CD4-positive, alpha-beta memory T cell (primary cell): ENCODE measurements at regions not wholly inside any gene's neighbourhood (a gene's known extent, or its start where the extent isn't known, plus 50 kb on each side); places are given as distances from the start of the nearest gene placed in this dataset.

Experiments
- CTCF ChIA-PET: fragments of 350-600 bp; sonication (Branson Sonifier 250); formaldehyde crosslinking; loops from one replicate; lab custom pipeline; 2021; ENCODE audit warnings: inconsistent platforms; ENCODE audit not compliant: partially characterized antibody; lab: Charles Lee
- POLR2A ChIA-PET: fragments of 350-600 bp; sonication (Branson Sonifier 250); formaldehyde crosslinking; loops from one replicate; lab custom pipeline; 2021; ENCODE audit not compliant: partially characterized antibody; lab: Charles Lee
- DNase-seq, 5 donors: peaks; one replicate each; pipeline versions ENCODE4 v3.0.0 to v3.0.0-alpha.2; 2020 to 2022; ENCODE audit warnings: mixed read lengths in 1 of 5
- H3K27ac ChIP-seq: one replicate; pipeline ENCODE4 v1.7.0; 2013; ENCODE audit warnings: low read depth, low read length
- H3K27me3 ChIP-seq: 2 replicates; pipeline ENCODE4 v1.7.0; 2013; ENCODE audit warnings: mild to moderate bottlenecking, low read length, moderate library complexity; ENCODE audit not compliant: insufficient read depth
- H3K36me3 ChIP-seq: 2 replicates; pipeline ENCODE4 v1.7.0; 2013; ENCODE audit warnings: mild to moderate bottlenecking, low read length, moderate library complexity; ENCODE audit not compliant: insufficient read depth
- H3K4me1 ChIP-seq: 2 replicates; pipeline ENCODE4 v1.7.0; 2013; ENCODE audit warnings: mild to moderate bottlenecking, low read length, moderate library complexity; ENCODE audit not compliant: insufficient read depth
- H3K4me3 ChIP-seq, 2 donors: one replicate each; pipeline ENCODE4 v1.7.0; 2013; ENCODE audit warnings: low read length in 2 of 2, mild to moderate bottlenecking in 1 of 2
- H3K9me3 ChIP-seq, 2 donors: one replicate each; pipeline ENCODE4 v1.7.0; 2013; ENCODE audit warnings: low read length in 2 of 2, control low read depth in 1 of 2; ENCODE audit not compliant: control insufficient read depth in 1 of 2
- H3K27ac Mint-ChIP-seq, 7 donors: one replicate each; pipeline ENCODE4 v1.8.0; 2020 to 2021; ENCODE audit warnings: mixed read lengths in 7 of 7, mild to moderate bottlenecking in 6 of 7, inconsistent platforms in 3 of 7, moderate library complexity in 3 of 7
- H3K27me3 Mint-ChIP-seq, 2 donors: one replicate each; pipeline ENCODE4 v1.8.0; 2020 to 2021; ENCODE audit warnings: mixed read lengths in 2 of 2
- H3K36me3 Mint-ChIP-seq, 2 donors: one replicate each; pipeline ENCODE4 v1.8.0; 2020 to 2021; ENCODE audit warnings: mixed read lengths in 2 of 2, inconsistent platforms in 1 of 2, mild to moderate bottlenecking in 1 of 2
- H3K4me1 Mint-ChIP-seq, 4 donors: one replicate each; pipeline ENCODE4 v1.8.0; 2020 to 2021; ENCODE audit warnings: mixed read lengths in 4 of 4, mild to moderate bottlenecking in 1 of 4
- H3K4me3 Mint-ChIP-seq, 8 donors: one replicate each; pipeline ENCODE4 v1.8.0; 2020 to 2021; ENCODE audit warnings: mixed read lengths in 8 of 8, mild to moderate bottlenecking in 7 of 8, moderate library complexity in 6 of 8, inconsistent platforms in 3 of 8
- H3K9me3 Mint-ChIP-seq, 8 donors: one replicate each; pipeline ENCODE4 v1.8.0; 2020 to 2021; ENCODE audit warnings: mixed read lengths in 8 of 8, mild to moderate bottlenecking in 5 of 8, inconsistent platforms in 3 of 8, moderate library complexity in 1 of 8
- intact Hi-C: fragments of 100-400 bp; cut with micrococcal nuclease; formaldehyde crosslinking; loops from one replicate; pipeline ENCODE4 v1.15.1; 2023

- Histone ChIP-seq H3K27ac (no peak overlapping the region), H3K4me1 (no peaks in the 10 kb centered on the region), H3K4me3 (no peak overlapping the region), H3K36me3 (no peaks in the 10 kb centered on the region), H3K9me3 (no peaks in the 10 kb centered on the region), H3K27me3 (no peaks in the 10 kb centered on the region)
- intact Hi-C loops = no loop called here
- no peaks in the 10 kb centered on the region for H3K36me3 Mint-ChIP-seq
- no peak overlapping the region for H3K4me3 Mint-ChIP-seq
- no peak overlapping the region for H3K27ac Mint-ChIP-seq
- no peaks in the 10 kb centered on the region for H3K4me1 Mint-ChIP-seq
- ChIA-PET POLR2A (no interaction called here), CTCF (no interaction called here)
- DNase-seq = no peak
- H3K9me3 Mint-ChIP-seq = peaks cover 0 to 7% (median 2%) of the 10 kb centered on the region in 8 donors
- no peaks in the 10 kb centered on the region for H3K27me3 Mint-ChIP-seq
These were observed 420.7 kb downstream of the KIF4B start for GRCh38 chr5:155434267-155434666.

GRCh38 chr5:155434681-155435080 lies 421.1 kb downstream of the KIF4B start:
- H3K27me3 Mint-ChIP-seq = no peaks in the 10 kb centered on the region
- H3K9me3 ChIP-seq = no peaks in the 10 kb centered on the region
- ChIA-PET POLR2A (no interaction called here), CTCF (no interaction called here)
- peaks cover 0 to 7% (median 2%) of the 10 kb centered on the region in 8 donors for H3K9me3 Mint-ChIP-seq
- no peaks in the 10 kb centered on the region for H3K36me3 Mint-ChIP-seq
- no peak overlapping the region for H3K27ac Mint-ChIP-seq
- no peaks in the 10 kb centered on the region for H3K4me1 Mint-ChIP-seq
- H3K4me1 ChIP-seq = no peaks in the 10 kb centered on the region
- no peak overlapping the region for H3K4me3 ChIP-seq
- no peaks in the 10 kb centered on the region for H3K27me3 ChIP-seq
- no peak for DNase-seq
- intact Hi-C loops = no loop called here
- H3K36me3 ChIP-seq = no peaks in the 10 kb centered on the region
- H3K4me3 Mint-ChIP-seq = no peak overlapping the region
- no peak overlapping the region for H3K27ac ChIP-seq

DNA sequence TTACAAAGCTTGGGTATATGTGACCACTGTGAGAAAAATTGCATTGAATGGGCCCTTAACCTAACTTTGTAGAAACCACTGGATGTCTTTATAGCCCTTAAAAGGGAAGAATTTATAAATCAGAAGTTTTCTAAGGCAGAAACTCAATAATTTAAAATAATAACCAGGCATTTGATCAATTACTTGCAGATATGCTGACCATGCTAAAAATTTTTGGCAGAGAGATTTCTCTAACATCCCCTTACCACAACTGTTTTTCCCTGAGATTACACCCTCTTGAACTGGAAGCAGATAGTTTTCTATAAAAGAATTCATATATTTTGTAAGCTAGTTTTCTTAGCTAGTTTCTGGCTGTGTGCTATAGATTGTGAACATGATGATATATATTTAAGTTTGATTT lies 428.3 kb downstream of the KIF4B start:
- no peaks in the 10 kb centered on the region for H3K36me3 ChIP-seq
- no peak overlapping the region for H3K27ac Mint-ChIP-seq
- no peaks in the 10 kb centered on the region for H3K9me3 ChIP-seq
- H3K36me3 Mint-ChIP-seq = no peaks in the 10 kb centered on the region
- intact Hi-C loops = no loop called here
- H3K9me3 Mint-ChIP-seq = peaks cover 0 to 6% (median 5%) of the 10 kb centered on the region in 8 donors
- POLR2A ChIA-PET = no interaction called here
- H3K4me3 Mint-ChIP-seq = no peak overlapping the region
- H3K4me3 ChIP-seq = no peak overlapping the region
- CTCF ChIA-PET = no interaction called here
- no peaks in the 10 kb centered on the region for H3K27me3 ChIP-seq
- H3K27me3 Mint-ChIP-seq = no peaks in the 10 kb centered on the region
- H3K4me1 ChIP-seq = no peaks in the 10 kb centered on the region
- no peaks in the 10 kb centered on the region for H3K4me1 Mint-ChIP-seq
- H3K27ac ChIP-seq = no peak overlapping the region
- DNase-seq = no peak

GRCh38 chr5:155451106-155451505 lies 437.6 kb downstream of the KIF4B start:
- H3K4me1 Mint-ChIP-seq = peaks cover 0 to 2% (median 0%) of the 10 kb centered on the region in 4 donors
- Histone ChIP-seq H3K4me3 (no peak overlapping the region), H3K27ac (no peak overlapping the region), H3K4me1 (no peaks in the 10 kb centered on the region), H3K9me3 (no peaks in the 10 kb centered on the region), H3K27me3 (no peaks in the 10 kb centered on the region), H3K36me3 (no peaks in the 10 kb centered on the region)
- H3K36me3 Mint-ChIP-seq = no peaks in the 10 kb centered on the region
- POLR2A ChIA-PET = no interaction called here
- H3K27me3 Mint-ChIP-seq = no peaks in the 10 kb centered on the region
- CTCF ChIA-PET = no interaction called here
- H3K9me3 Mint-ChIP-seq = peaks cover 0 to 14% (median 2%) of the 10 kb centered on the region in 8 donors
- DNase-seq = no peak
- H3K4me3 Mint-ChIP-seq = no peak overlapping the region
- intact Hi-C loops = no loop called here
- no peak overlapping the region for H3K27ac Mint-ChIP-seq

DNA sequence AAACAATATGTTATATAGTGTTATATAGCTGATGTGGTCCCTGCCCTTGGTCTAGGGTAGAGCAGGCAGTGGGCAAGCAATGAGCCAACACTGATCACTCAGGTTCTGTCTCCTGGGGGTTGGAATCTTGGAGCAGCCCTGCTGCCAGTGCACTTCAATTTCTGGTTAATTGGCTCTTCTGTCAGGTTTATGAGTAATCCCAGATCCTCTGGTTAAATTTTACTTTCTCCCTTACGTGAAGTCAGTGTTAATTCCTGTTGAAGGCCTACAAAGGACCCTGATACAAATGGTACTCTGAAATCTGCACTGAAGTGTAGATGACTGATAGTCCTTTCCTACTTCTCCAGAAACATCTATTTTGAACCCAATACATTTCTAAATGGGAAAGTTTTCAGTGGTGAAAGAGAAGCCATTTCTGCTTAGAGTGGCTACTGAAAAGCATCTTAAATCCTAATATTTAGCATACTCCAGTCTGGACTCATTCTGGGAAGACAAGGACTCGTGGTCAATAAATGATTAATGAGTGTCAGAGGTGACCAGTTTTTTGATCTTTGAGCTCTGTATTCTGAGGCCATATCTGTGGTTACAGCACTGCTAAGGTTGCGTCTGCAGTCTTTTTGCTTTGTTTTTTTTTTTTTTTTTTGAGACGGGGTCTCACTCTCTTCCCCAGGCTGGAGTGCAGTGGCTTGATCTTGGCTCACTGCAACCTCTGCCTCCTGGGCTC lies 442.4 kb downstream of the KIF4B start:
- no peaks in the 10 kb centered on the region for H3K27me3 Mint-ChIP-seq
- peaks cover 0 to 2% (median 0%) of the 10 kb centered on the region in 4 donors for H3K4me1 Mint-ChIP-seq
- Histone ChIP-seq H3K4me1 (no peaks in the 10 kb centered on the region), H3K36me3 (no peaks in the 10 kb centered on the region), H3K4me3 (no peak overlapping the region), H3K27ac (no peak overlapping the region), H3K9me3 (no peaks in the 10 kb centered on the region), H3K27me3 (no peaks in the 10 kb centered on the region)
- ChIA-PET POLR2A (no interaction called here), CTCF (no interaction called here)
- H3K9me3 Mint-ChIP-seq = peaks cover 0 to 6% (median 0%) of the 10 kb centered on the region in 8 donors
- H3K36me3 Mint-ChIP-seq = no peaks in the 10 kb centered on the region
- no peak overlapping the region for H3K4me3 Mint-ChIP-seq
- intact Hi-C loops = no loop called here
- no peak overlapping the region for H3K27ac Mint-ChIP-seq
- no peak for DNase-seq

- intact Hi-C loops = no loop called here
- no peak overlapping the region for H3K27ac ChIP-seq
- POLR2A ChIA-PET = no interaction called here
- Mint-ChIP-seq H3K27me3 (no peaks in the 10 kb centered on the region), H3K4me1 (no peaks in the 10 kb centered on the region), H3K36me3 (no peaks in the 10 kb centered on the region), H3K27ac (no peak overlapping the region), H3K9me3 (peaks cover 0 to 3% (median 0%) of the 10 kb centered on the region in 8 donors), H3K4me3 (no peak overlapping the region)
- no peaks in the 10 kb centered on the region for H3K4me1 ChIP-seq
- CTCF ChIA-PET = no interaction called here
- H3K9me3 ChIP-seq = no peaks in the 10 kb centered on the region
- no peaks in the 10 kb centered on the region for H3K36me3 ChIP-seq
- H3K27me3 ChIP-seq = no peaks in the 10 kb centered on the region
- no peak for DNase-seq
- no peak overlapping the region for H3K4me3 ChIP-seq
These were observed 446.4 kb downstream of the KIF4B start for GRCh38 chr5:155459889-155460500.

- intact Hi-C loops = no loop called here
- no peak overlapping the region for H3K4me3 ChIP-seq
- no peaks in the 10 kb centered on the region for H3K36me3 ChIP-seq
- ChIA-PET POLR2A (no interaction called here), CTCF (no interaction called here)
- H3K27me3 ChIP-seq = no peaks in the 10 kb centered on the region
- Mint-ChIP-seq H3K4me3 (no peak overlapping the region), H3K27ac (no peak overlapping the region), H3K4me1 (no peaks in the 10 kb centered on the region), H3K36me3 (no peaks in the 10 kb centered on the region), H3K27me3 (no peaks in the 10 kb centered on the region), H3K9me3 (peaks cover 0 to 3% (median 0%) of the 10 kb centered on the region in 8 donors)
- DNase-seq = no peak
- no peak overlapping the region for H3K27ac ChIP-seq
- H3K4me1 ChIP-seq = no peaks in the 10 kb centered on the region
- H3K9me3 ChIP-seq = no peaks in the 10 kb centered on the region
These were observed 447.0 kb downstream of the KIF4B start for GRCh38 chr5:155460501-155460931.
